T-helper 17 cell (primary cell): ENCODE measurements at regions not wholly inside any gene's neighbourhood (a gene's known extent, or its start where the extent isn't known, plus 50 kb on each side); places are given as distances from the start of the nearest gene placed in this dataset.

Experiments
- ATAC-seq: fragments of 150-1000 bp; cut with Tn5 transposase; 2 replicates; pipeline ENCODE4 v1.10.0; 2021; ENCODE audit warnings: mild to moderate bottlenecking, moderate library complexity
- DNase-seq, 3 donors: peaks; one replicate each; pipeline versions ENCODE4 v3.0.0 to v3.0.0-alpha.2; 2020 to 2021
- H3K9me3 ChIP-seq: one replicate; pipeline ENCODE4 v1.7.0; 2013; ENCODE audit warnings: low read length, mild to moderate bottlenecking; ENCODE audit not compliant: control insufficient read depth, poor library complexity, severe bottlenecking
- H3K27ac Mint-ChIP-seq: one replicate; pipeline ENCODE4 v1.8.0; 2022; ENCODE audit warnings: mild to moderate bottlenecking, moderate library complexity, mixed read lengths
- H3K27me3 Mint-ChIP-seq: one replicate; pipeline ENCODE4 v1.8.0; 2022; ENCODE audit warnings: mixed read lengths
- H3K36me3 Mint-ChIP-seq: one replicate; pipeline ENCODE4 v1.8.0; 2022; ENCODE audit warnings: low read depth, mixed read lengths
- H3K4me1 Mint-ChIP-seq: one replicate; pipeline ENCODE4 v1.8.0; 2022; ENCODE audit warnings: mild to moderate bottlenecking, mixed read lengths
- H3K4me3 Mint-ChIP-seq: one replicate; pipeline ENCODE4 v1.8.0; 2022; ENCODE audit warnings: mild to moderate bottlenecking, moderate library complexity, mixed read lengths

- H3K4me1 Mint-ChIP-seq, result no peaks in the 10 kb centered on the region
- H3K27ac Mint-ChIP-seq, result no peak overlapping the region
- H3K36me3 Mint-ChIP-seq, result no peaks in the 10 kb centered on the region
- ATAC-seq (no peak), DNase-seq (no peak)
- peaks cover 4% of the 10 kb centered on the region for H3K9me3 ChIP-seq
- H3K4me3 Mint-ChIP-seq, result no peak overlapping the region
- H3K27me3 Mint-ChIP-seq, result no peaks in the 10 kb centered on the region
These were observed 1125.0 kb downstream of the TYW1 start for GRCh38 chr7:68121655-68122054.

DNA sequence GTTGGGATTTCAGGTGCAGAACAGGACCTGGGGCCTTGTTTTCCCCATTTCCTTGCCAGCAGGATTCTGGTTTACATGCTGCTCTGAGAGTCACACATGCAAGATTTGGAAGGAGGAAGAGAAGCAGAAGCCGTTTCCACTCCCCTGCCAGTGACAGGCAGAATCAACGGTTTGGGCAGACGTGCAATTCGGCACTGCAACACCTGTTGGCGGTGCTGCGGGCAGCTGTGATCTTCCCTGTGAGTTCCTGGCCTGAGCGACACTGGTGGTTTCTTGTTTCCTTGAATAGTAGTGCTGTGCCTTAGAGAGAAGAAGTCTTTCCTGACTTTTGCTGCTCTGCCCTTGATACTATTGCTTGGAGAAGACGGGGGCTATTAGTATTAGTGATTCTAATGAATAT lies 1126.2 kb downstream of the TYW1 start:
- ATAC-seq, result no peak
- DNase-seq, result no peak
- Mint-ChIP-seq H3K27me3 (no peaks in the 10 kb centered on the region), H3K4me3 (no peak overlapping the region), H3K36me3 (no peaks in the 10 kb centered on the region), H3K27ac (no peak overlapping the region), H3K4me1 (no peaks in the 10 kb centered on the region)
- peaks cover 4% of the 10 kb centered on the region for H3K9me3 ChIP-seq

GRCh38 chr7:68125168-68125567 lies 1128.5 kb downstream of the TYW1 start:
- Mint-ChIP-seq H3K4me3 (no peak overlapping the region), H3K4me1 (no peaks in the 10 kb centered on the region), H3K27me3 (no peaks in the 10 kb centered on the region), H3K27ac (no peak overlapping the region), H3K36me3 (no peaks in the 10 kb centered on the region)
- no peak for DNase-seq
- no peaks in the 10 kb centered on the region for H3K9me3 ChIP-seq
- ATAC-seq, result no peak

DNA sequence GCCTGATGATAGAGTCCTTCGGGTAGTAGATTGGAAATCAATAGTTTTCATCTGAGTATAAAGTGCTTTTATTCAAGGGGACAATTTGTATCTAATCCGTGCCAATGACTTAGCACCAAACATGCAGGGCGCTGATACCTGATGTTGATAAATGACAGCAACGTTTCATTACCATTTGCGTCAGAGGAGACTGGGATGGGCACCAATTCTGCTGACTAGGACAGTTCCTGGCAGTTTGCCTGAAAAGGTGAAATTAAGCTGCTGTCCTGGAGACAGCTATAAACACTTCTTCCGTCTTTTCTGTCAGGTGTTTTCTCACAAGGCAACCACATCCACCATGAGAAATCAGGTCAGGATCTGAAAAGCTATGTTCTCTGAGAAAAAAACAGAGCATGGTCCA lies 1136.4 kb downstream of the TYW1 start:
- Mint-ChIP-seq H3K36me3 (no peaks in the 10 kb centered on the region), H3K27ac (no peak overlapping the region), H3K4me1 (no peaks in the 10 kb centered on the region), H3K4me3 (no peak overlapping the region), H3K27me3 (no peaks in the 10 kb centered on the region)
- DNase-seq, result no peak
- no peaks in the 10 kb centered on the region for H3K9me3 ChIP-seq
- no peak for ATAC-seq

GRCh38 chr7:68143345-68143744 lies 1146.7 kb downstream of the TYW1 start:
- Mint-ChIP-seq H3K27me3 (no peaks in the 10 kb centered on the region), H3K4me1 (no peaks in the 10 kb centered on the region), H3K27ac (no peak overlapping the region), H3K36me3 (no peaks in the 10 kb centered on the region), H3K4me3 (no peak overlapping the region)
- no peaks in the 10 kb centered on the region for H3K9me3 ChIP-seq
- DNase-seq (no peak), ATAC-seq (no peak)

DNA sequence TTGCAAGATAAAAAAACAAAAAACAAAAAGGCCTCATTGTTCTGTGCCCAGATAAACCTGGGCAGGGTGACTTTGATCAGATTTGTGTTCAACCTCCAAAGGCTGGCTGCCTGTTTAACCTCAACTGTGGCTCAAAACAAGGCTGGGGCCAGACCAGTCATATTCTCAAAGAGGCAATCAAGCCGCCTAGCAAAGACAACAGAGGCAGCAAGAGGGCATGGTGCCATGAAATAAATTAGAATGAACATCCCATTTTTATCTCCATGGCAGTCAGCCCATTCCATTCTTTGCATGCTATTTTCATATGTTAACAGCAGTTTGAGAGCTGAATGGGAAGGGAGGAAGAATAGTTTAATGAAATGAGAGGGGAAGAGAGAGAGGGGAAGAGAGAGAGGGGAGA lies 1150.3 kb downstream of the TYW1 start:
- H3K36me3 Mint-ChIP-seq, result no peaks in the 10 kb centered on the region
- ATAC-seq (no peak), DNase-seq (no peak)
- H3K27ac Mint-ChIP-seq, result no peak overlapping the region
- H3K4me1 Mint-ChIP-seq, result no peaks in the 10 kb centered on the region
- H3K27me3 Mint-ChIP-seq, result no peaks in the 10 kb centered on the region
- no peak overlapping the region for H3K4me3 Mint-ChIP-seq
- H3K9me3 ChIP-seq, result no peaks in the 10 kb centered on the region

- DNase-seq, result no peak
- H3K4me3 Mint-ChIP-seq, result no peak overlapping the region
- H3K27me3 Mint-ChIP-seq, result no peaks in the 10 kb centered on the region
- H3K4me1 Mint-ChIP-seq, result no peaks in the 10 kb centered on the region
- no peaks in the 10 kb centered on the region for H3K9me3 ChIP-seq
- ATAC-seq, result no peak
- H3K27ac Mint-ChIP-seq, result no peak overlapping the region
- H3K36me3 Mint-ChIP-seq, result no peaks in the 10 kb centered on the region
These were observed 1151.1 kb downstream of the TYW1 start for GRCh38 chr7:68147614-68148238.

DNA sequence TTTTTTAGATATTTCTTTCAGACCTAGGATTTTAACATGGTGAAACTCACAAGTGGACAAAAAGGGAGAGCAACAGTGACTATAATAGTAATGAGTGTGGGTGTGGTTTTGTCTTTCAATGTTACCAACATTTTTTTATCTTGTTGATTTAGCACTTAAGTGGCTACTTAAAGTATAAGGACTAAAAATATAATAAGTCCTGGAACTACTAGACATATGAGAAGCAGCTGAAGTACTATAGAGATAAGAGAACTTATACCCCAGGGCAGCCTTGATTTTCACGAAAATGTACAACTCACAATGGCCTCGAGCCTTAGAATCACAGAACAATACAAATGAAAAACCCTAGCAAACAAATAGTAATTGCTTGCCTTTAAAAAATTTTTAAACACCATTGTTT lies 1151.8 kb downstream of the TYW1 start:
- Mint-ChIP-seq H3K36me3 (no peaks in the 10 kb centered on the region), H3K4me1 (no peaks in the 10 kb centered on the region), H3K4me3 (no peak overlapping the region), H3K27me3 (no peaks in the 10 kb centered on the region), H3K27ac (no peak overlapping the region)
- ATAC-seq, result no peak
- no peak for DNase-seq
- no peaks in the 10 kb centered on the region for H3K9me3 ChIP-seq

GRCh38 chr7:68152205-68152604 lies 1155.6 kb downstream of the TYW1 start:
- no peak for ATAC-seq
- H3K9me3 ChIP-seq, result peaks cover 1% of the 10 kb centered on the region
- Mint-ChIP-seq H3K27ac (no peak overlapping the region), H3K36me3 (no peaks in the 10 kb centered on the region), H3K27me3 (no peaks in the 10 kb centered on the region), H3K4me3 (no peak overlapping the region), H3K4me1 (no peaks in the 10 kb centered on the region)
- DNase-seq, result no peak

GRCh38 chr7:68155676-68156075 lies 1159.0 kb downstream of the TYW1 start:
- DNase-seq (no peak), ATAC-seq (no peak)
- Mint-ChIP-seq H3K36me3 (no peaks in the 10 kb centered on the region), H3K4me1 (no peaks in the 10 kb centered on the region), H3K4me3 (no peak overlapping the region), H3K27ac (no peak overlapping the region), H3K27me3 (no peaks in the 10 kb centered on the region)
- peaks cover 2% of the 10 kb centered on the region for H3K9me3 ChIP-seq

GRCh38 chr7:68158686-68159295 lies 1162.2 kb downstream of the TYW1 start:
- H3K36me3 Mint-ChIP-seq, result no peaks in the 10 kb centered on the region
- H3K4me1 Mint-ChIP-seq, result no peaks in the 10 kb centered on the region
- ATAC-seq (no peak), DNase-seq (no peak)
- no peaks in the 10 kb centered on the region for H3K27me3 Mint-ChIP-seq
- H3K9me3 ChIP-seq, result peaks cover 2% of the 10 kb centered on the region
- H3K4me3 Mint-ChIP-seq, result no peak overlapping the region
- H3K27ac Mint-ChIP-seq, result no peak overlapping the region

GRCh38 chr7:68162712-68163111 lies 1166.1 kb downstream of the TYW1 start:
- Mint-ChIP-seq H3K4me1 (no peaks in the 10 kb centered on the region), H3K4me3 (no peak overlapping the region), H3K27me3 (no peaks in the 10 kb centered on the region), H3K36me3 (no peaks in the 10 kb centered on the region), H3K27ac (no peak overlapping the region)
- ATAC-seq, result no peak
- H3K9me3 ChIP-seq, result no peaks in the 10 kb centered on the region
- DNase-seq, result no peak

DNA sequence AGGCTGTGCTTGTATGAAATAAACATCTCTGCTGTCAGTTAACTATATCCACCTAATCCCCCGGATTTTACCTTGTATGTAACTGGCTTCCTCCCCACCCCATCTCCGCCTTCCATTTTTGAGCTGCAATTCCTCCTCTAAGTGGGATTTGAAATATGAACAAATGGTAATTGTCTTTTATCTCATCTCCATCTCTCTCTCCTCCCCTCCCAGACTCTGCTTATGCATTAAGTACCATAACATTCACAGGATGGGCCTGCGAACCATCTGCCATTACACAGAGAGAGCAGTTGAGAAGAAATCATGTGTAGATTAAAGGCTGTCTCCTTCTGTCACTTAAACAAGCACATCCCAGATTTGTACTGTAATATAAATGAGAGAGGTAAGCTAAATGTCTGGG lies 1169.9 kb downstream of the TYW1 start:
- Mint-ChIP-seq H3K27ac (no peak overlapping the region), H3K4me3 (no peak overlapping the region), H3K27me3 (no peaks in the 10 kb centered on the region), H3K4me1 (no peaks in the 10 kb centered on the region), H3K36me3 (no peaks in the 10 kb centered on the region)
- DNase-seq, result no peak
- no peak for ATAC-seq
- H3K9me3 ChIP-seq, result no peaks in the 10 kb centered on the region

- no peaks in the 10 kb centered on the region for H3K4me1 Mint-ChIP-seq
- H3K4me3 Mint-ChIP-seq, result no peak overlapping the region
- DNase-seq, result no peak
- H3K36me3 Mint-ChIP-seq, result no peaks in the 10 kb centered on the region
- no peaks in the 10 kb centered on the region for H3K9me3 ChIP-seq
- no peak overlapping the region for H3K27ac Mint-ChIP-seq
- no peak for ATAC-seq
- H3K27me3 Mint-ChIP-seq, result no peaks in the 10 kb centered on the region
These were observed 1176.9 kb downstream of the TYW1 start for GRCh38 chr7:68173513-68173912.
